ENCODE measurements at regions not wholly inside any gene's neighbourhood (a gene's known extent, or its start where the extent isn't known, plus 50 kb on each side); places are given as distances from the start of the nearest gene placed in this dataset.

DNA sequence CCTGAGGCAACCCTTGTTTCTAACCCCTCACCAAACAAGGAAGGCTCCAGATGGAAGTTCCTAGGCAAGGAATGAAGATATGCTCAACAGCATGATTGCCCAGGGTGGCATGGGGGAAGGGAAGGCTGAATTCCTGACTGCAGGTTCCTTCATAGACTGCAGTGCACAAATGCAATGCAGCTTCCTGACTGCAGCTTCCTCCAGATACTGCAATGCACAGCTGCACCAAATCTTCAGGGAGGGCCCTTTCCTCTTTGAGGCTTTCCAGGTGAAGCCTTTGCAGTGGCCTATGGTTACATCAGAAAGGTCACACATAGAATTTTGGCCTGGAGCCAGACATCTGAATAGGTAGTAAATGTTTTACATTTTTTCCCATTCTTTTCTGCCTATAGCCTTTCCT lies 58.8 kb upstream of the DYNAP start:
- DNase-seq (ENCODE audit: low spot score): no peak

DNA sequence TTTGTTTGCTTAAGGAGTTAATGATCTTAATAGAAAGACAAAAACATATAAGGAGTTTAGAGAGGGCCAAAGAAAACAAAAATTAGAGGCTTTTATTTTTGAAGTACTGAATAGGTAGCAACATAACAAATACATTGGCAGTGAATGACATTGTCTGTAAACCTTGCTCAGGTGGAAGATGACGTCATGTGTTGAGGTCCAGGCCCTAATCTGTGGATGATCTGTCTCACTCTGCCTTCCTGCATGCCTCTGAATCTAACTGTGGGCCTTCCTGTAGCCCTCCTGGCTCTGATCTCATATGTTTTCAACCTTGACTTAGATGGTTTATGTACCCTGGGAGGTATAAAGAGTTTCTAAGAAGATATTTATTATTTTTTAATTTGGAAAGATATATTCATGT lies 58.1 kb upstream of the DYNAP start:
- no peak for DNase-seq (ENCODE audit: low spot score)
